Activated T-helper 1 cell treated with anti-CD3 and anti-CD28 coated beads, Interleukin-2, amount 50 U/mL, for 16 hours (primary cell): ENCODE measurements at regions not wholly inside any gene's neighbourhood (a gene's known extent, or its start where the extent isn't known, plus 50 kb on each side); places are given as distances from the start of the nearest gene placed in this dataset.
"Not testable (repeated sequence)": the region's sequence is repeated elsewhere in the genome, so short reads cannot be mapped to it uniquely, and the experiment has no call there.

Experiments used
- DNase-seq, 2 donors: peaks; one replicate each; pipeline ENCODE4 v3.0.0-alpha.2; 2020; ENCODE audit warnings: low read depth in 1 of 2, low spot score in 1 of 2

DNA sequence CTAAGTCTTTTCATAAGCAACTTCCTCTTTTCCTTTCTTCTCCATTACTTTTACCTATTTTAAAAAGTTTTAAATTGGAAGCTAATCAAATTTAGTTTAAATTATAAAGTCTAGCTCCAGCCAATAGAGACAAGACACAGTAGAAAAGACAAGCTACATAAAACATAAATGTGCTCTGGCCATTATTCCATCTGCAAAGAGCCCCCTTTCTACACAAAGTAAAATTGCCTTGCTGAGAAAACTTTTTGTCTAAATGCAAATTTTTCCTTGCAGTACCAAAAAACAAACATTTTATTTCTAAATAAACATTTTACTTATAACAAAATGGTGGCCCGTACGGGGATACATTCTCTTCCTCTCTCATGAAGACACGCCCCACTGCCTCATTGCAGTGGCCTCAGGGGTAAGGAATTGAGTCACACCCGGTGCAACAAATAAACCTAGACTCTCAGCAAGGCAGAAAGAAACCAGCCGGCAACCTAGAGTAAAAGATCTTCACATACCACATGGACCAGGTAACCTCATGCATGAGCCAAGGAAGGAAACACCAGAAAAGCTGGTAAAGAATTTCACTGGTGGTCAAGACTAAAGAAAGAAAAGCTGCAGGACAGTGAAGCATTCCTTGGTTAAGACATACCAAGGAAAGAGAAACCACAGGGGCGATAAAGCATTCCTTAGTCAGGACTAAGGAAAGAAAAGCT is 71.6 kb upstream of the ZNF746 start:
- no peak for DNase-seq

DNA sequence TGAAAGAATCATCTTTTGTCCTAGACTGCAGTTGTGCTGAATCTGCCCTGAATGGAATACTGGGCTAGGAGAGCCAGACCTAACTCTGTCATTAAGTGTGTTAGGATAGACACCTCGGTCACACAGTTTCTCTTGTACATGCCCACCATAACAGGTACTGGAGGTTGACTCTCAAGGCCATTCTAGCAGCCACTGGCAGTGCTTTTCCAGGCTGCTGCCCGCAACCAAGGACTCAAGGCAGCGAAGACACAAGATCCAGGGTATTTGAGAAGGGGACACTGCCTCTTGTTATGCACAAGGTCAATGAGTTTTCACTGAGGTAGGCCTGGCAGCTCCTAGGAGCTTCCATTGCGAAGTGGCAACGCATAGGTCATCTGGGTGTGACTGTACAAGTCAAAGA is 70.6 kb upstream of the ZNF746 start:
- DNase-seq = no peak

GRCh38 chr7:149566103-149566502 is 68.5 kb upstream of the ZNF746 start:
- no peak for DNase-seq

GRCh38 chr7:149565096-149565382 is 67.4 kb upstream of the ZNF746 start:
- DNase-seq = no peak

DNA sequence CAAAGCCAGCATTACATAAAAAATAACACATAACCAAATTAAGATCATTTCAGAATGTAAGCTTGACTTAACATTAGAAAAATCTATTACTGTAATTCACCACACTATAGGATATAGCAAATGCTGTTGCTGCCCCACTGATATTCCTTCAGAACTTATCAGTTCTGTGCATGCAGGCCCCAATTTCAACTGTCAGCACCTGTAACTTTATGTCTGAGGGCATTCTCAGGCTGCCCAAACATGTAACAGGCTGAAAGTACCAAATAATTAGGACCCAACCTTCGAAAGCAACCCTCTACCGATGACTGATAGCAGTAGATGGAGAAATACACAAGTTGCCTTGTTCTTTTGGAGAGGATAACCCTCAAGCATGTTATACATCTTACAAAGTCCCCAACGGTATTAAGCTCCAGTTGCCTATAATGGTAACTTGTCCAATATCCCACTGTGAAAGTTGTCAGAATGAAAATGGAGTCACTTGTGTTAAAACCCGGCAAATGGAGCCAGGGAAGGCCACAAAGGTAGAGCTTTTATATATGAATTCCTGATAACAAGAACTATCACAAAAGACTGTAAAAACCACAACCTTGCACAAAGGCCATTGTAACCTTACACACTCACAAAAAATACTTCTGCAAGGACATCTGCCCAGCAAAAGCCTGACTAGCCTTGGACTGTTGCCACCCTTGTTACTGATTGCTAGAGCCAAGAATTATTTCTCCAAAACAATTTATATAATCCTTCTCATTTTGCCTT is 66.9 kb upstream of the ZNF746 start:
- no peak for DNase-seq

DNA sequence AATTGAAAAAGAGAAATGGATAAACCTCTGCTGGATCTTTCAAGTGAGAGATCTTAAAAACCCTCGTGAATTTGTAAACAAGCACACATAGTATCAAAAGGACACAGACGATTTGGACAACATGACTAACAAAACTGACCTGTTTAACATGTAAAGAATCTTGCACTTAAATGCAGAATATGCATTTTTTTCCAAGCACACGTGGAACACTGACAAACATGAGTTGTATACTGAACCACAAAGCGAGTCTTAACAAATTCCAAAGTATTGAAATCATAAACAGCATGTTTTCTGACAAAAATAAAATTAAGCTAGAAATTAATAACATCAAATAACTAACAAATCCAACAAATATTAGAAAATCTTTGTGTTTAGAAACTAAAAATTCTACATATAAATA is 65.0 kb upstream of the ZNF746 start:
- no peak for DNase-seq

DNA sequence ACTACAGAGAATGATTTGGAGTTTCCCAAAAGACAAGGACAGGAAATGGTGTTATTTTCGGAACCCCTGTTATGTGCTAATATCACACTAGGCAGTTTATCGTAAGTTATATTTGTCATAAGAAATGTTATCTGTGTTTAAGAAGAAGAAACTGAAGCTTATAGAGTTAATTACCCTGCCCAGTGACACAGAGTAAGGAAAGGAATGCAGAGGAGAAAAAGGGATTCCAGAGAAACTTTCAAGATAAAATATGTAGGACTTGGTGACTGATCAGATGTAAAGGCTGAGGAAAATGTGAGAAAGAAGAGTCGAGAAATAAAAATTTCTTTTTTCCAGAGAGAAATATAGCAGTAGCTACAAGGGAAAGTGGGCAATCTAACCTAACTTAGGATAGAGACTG is 63.5 kb upstream of the ZNF746 start:
- DNase-seq = no peak

GRCh38 chr7:149559711-149560110 is 62.1 kb upstream of the ZNF746 start:
- DNase-seq = no peak

- DNase-seq = no peak
Observed at GRCh38 chr7:149558149-149558861, 60.7 kb upstream of the ZNF746 start.

GRCh38 chr7:149556525-149556924 is 58.9 kb upstream of the ZNF746 start:
- not testable (repeated sequence) for DNase-seq

GRCh38 chr7:149554821-149555220 is 57.2 kb upstream of the ZNF746 start:
- DNase-seq = not testable (repeated sequence)

DNA sequence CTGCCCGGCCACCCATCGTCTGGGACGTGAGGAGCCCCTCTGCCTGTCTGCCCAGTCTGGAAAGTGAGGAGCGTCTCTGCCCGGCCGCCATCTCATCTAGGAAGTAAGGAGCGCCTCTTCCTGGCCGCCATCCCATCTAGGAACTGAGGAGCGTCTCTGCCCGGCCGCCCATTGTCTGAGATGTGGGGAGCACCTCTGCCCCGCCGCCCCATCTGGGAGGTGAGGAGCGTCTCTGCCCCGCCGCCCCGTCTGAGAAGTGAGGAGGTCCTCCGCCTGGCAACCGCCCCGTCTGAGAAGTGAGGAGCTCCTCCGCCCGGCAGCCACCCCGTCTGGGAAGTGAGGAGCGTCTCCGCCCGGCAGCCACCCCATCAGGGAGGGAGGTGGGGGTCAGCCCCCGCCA is 56.4 kb upstream of the ZNF746 start:
- not testable (repeated sequence) for DNase-seq

DNA sequence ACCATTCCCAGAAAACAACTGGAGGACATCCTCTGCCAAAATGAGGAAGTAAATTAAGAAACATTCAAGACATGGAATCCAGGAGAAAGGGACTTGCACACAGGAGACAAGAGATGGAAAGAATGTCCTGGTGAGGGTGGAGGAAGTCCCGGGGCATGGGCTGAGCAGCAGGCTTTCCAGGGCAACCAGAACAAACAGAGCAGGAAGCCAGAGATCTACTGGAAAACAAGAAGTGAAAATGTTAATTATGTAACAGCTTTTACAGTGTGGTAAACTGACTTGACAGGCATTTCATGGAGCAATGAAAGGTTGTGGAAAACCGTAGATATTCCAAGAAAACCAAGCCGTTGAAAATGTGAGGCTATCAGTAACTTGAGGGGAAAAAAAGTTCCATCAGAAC is 55.2 kb upstream of the ZNF746 start:
- no peak for DNase-seq
